ENCODE measurements at regions not wholly inside any gene's neighbourhood (a gene's known extent, or its start where the extent isn't known, plus 50 kb on each side); places are given as distances from the start of the nearest gene placed in this dataset.
"Not testable (repeated sequence)": the region's sequence is repeated elsewhere in the genome, so short reads cannot be mapped to it uniquely, and the experiment has no call there.

GRCh38 chr7:156504006-156504405 lies 136.6 kb upstream of the RNF32 start:
- no peak for DNase-seq (ENCODE audit: low read depth in 1 of 2, low spot score in 1 of 2)
- Histone ChIP-seq H3K27me3 (ENCODE audit: insufficient read depth, poor library complexity, severe bottlenecking) (no peaks in the 10 kb centered on the region), H3K4me3 (replicated peaks; ENCODE audit: insufficient read depth, low read length) (no peak overlapping the region), H3K27ac (replicated peaks) (no peak overlapping the region)
- TF ChIP-seq POLR2AphosphoS5 (IDR thresholded peaks at IDR 0.05; ENCODE audit: low read depth), result no peak
- TF ChIP-seq CTCF (IDR thresholded peaks at IDR 0.05; ENCODE audit: insufficient read depth, low read length), result no peak
- no peak for TF ChIP-seq GABPA (IDR thresholded peaks at IDR 0.05; ENCODE audit: low read depth)
- TF ChIP-seq SPI1 (IDR thresholded peaks at IDR 0.05; ENCODE audit: borderline replicate concordance, low read depth), result no peak
- no peak for TF ChIP-seq REST (IDR thresholded peaks at IDR 0.05; ENCODE audit: insufficient replicate concordance, low read depth)

GRCh38 chr7:156503196-156503595 lies 137.4 kb upstream of the RNF32 start:
- H3K4me3 ChIP-seq (replicated peaks; ENCODE audit: insufficient read depth, low read length), result no peak overlapping the region
- H3K27ac ChIP-seq (replicated peaks), result no peak overlapping the region
- no peak for TF ChIP-seq REST (IDR thresholded peaks at IDR 0.05; ENCODE audit: insufficient replicate concordance, low read depth)
- no peaks in the 10 kb centered on the region for H3K27me3 ChIP-seq (ENCODE audit: insufficient read depth, poor library complexity, severe bottlenecking)
- no peak for DNase-seq (ENCODE audit: low read depth in 1 of 2, low spot score in 1 of 2)

GRCh38 chr7:156501815-156502214 lies 138.8 kb upstream of the RNF32 start:
- H3K4me3 ChIP-seq (replicated peaks; ENCODE audit: insufficient read depth, low read length), result not testable (repeated sequence)

GRCh38 chr7:156499247-156499881 lies 141.2 kb upstream of the RNF32 start:
- Histone ChIP-seq H3K4me3 (replicated peaks; ENCODE audit: insufficient read depth, low read length) (no peak overlapping the region), H3K27me3 (ENCODE audit: insufficient read depth, poor library complexity, severe bottlenecking) (peaks cover 3% of the 10 kb centered on the region), H3K27ac (replicated peaks) (no peak overlapping the region)
- DNase-seq (ENCODE audit: low read depth in 1 of 2, low spot score in 1 of 2), result no peak
- no peak for TF ChIP-seq SPI1 (IDR thresholded peaks at IDR 0.05; ENCODE audit: borderline replicate concordance, low read depth)
- no peak for TF ChIP-seq POLR2AphosphoS5 (IDR thresholded peaks at IDR 0.05; ENCODE audit: low read depth)
- no peak for TF ChIP-seq GABPA (IDR thresholded peaks at IDR 0.05; ENCODE audit: low read depth)
- no peak for TF ChIP-seq REST (IDR thresholded peaks at IDR 0.05; ENCODE audit: insufficient replicate concordance, low read depth)
- no peak for TF ChIP-seq CTCF (IDR thresholded peaks at IDR 0.05; ENCODE audit: insufficient read depth, low read length)

More at GRCh38 chr7:156501815-156502214, 138.8 kb upstream of the RNF32 start:
- H3K27ac ChIP-seq (replicated peaks); DNase-seq (ENCODE audit: low read depth in 1 of 2, low spot score in 1 of 2); H3K27me3 ChIP-seq (ENCODE audit: insufficient read depth, poor library complexity, severe bottlenecking): not testable (repeated sequence)
